ENCODE measurements at regions not wholly inside any gene's neighbourhood (a gene's known extent, or its start where the extent isn't known, plus 50 kb on each side); places are given as distances from the start of the nearest gene placed in this dataset.

DNA sequence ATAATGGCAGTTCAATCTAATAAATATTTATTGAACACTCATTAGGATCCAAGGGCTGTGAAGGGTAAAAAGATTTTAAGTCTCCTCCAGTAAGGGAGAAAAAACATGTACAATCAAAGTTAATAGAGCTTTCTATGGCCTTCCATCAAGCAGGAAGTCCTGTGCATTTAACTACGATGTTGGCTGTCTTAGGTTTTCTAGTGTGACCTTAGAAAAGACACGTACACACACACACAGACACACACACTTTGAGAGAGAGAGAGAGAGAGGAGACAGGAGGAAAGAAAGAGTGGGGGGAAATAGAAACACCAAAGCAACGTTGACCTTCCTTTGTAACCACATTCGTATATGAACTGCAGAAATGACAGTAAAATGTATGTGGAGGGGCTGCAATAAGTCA is 126.1 kb upstream of the TMC3 start:
- DNase-seq (ENCODE audit: low read depth): no peak
- no peak for TF ChIP-seq MAX (IDR thresholded peaks at IDR 0.05; ENCODE audit: low read depth, low read length)
- no peak for TF ChIP-seq POLR2A (IDR thresholded peaks at IDR 0.05; ENCODE audit: extremely low read depth, insufficient read length)
- no peak overlapping the region for H3K4me3 ChIP-seq (ENCODE audit: low read depth, low read length)

GRCh38 chr15:81498294-81498693 is 124.3 kb upstream of the TMC3 start:
- no peak for DNase-seq (ENCODE audit: low read depth)
- no peak for TF ChIP-seq POLR2A (IDR thresholded peaks at IDR 0.05; ENCODE audit: extremely low read depth, insufficient read length)
- TF ChIP-seq, protein P1, sequence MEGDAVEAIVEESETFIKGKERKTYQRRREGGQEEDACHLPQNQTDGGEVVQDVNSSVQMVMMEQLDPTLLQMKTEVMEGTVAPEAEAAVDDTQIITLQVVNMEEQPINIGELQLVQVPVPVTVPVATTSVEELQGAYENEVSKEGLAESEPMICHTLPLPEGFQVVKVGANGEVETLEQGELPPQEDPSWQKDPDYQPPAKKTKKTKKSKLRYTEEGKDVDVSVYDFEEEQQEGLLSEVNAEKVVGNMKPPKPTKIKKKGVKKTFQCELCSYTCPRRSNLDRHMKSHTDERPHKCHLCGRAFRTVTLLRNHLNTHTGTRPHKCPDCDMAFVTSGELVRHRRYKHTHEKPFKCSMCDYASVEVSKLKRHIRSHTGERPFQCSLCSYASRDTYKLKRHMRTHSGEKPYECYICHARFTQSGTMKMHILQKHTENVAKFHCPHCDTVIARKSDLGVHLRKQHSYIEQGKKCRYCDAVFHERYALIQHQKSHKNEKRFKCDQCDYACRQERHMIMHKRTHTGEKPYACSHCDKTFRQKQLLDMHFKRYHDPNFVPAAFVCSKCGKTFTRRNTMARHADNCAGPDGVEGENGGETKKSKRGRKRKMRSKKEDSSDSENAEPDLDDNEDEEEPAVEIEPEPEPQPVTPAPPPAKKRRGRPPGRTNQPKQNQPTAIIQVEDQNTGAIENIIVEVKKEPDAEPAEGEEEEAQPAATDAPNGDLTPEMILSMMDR (IDR thresholded peaks at IDR 0.05; ENCODE audit: low read depth, low read length): no peak
- no peak for TF ChIP-seq MYC (IDR thresholded peaks at IDR 0.05; ENCODE audit: low read depth, low read length)
- TF ChIP-seq MAX (IDR thresholded peaks at IDR 0.05; ENCODE audit: low read depth, low read length): no peak
- H3K4me3 ChIP-seq (ENCODE audit: low read depth, low read length): no peak overlapping the region

DNA sequence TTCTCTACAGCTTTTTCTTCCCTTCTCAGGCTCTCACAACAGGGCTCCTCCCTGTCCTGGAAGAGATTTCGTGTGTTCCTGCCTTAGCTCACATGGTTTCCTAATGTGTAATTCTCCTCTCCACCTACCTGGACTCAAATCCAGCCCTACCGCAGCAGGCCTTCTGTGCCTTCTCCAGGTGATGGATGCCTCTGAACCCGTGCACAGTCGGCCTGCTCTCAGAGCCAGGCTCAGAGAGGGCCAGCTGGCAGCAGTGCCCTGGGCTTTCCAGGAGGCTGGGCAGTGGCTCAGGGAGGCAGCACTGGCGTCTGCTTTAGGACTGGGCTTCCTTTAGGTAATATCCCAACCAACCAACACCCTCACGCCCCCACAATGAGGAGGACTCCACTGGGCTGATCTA is 123.2 kb upstream of the TMC3 start:
- H3K4me3 ChIP-seq (ENCODE audit: low read depth, low read length): no peak overlapping the region
- no peak for DNase-seq (ENCODE audit: low read depth)
- TF ChIP-seq POLR2A (IDR thresholded peaks at IDR 0.05; ENCODE audit: extremely low read depth, insufficient read length) (no peak), MAX (IDR thresholded peaks at IDR 0.05; ENCODE audit: low read depth, low read length) (no peak), MYC (IDR thresholded peaks at IDR 0.05; ENCODE audit: low read depth, low read length) (no peak)
- TF ChIP-seq, protein P1 (IDR thresholded peaks at IDR 0.05; ENCODE audit: low read depth, low read length): no peak

GRCh38 chr15:81495780-81496467 is 121.9 kb upstream of the TMC3 start:
- DNase-seq (ENCODE audit: low read depth): no peak
- TF ChIP-seq MYC (IDR thresholded peaks at IDR 0.05; ENCODE audit: low read depth, low read length) (no peak), POLR2A (IDR thresholded peaks at IDR 0.05; ENCODE audit: extremely low read depth, insufficient read length) (no peak), MAX (IDR thresholded peaks at IDR 0.05; ENCODE audit: low read depth, low read length) (no peak)
- TF ChIP-seq, protein P1 (IDR thresholded peaks at IDR 0.05; ENCODE audit: low read depth, low read length): no peak
- H3K4me3 ChIP-seq (ENCODE audit: low read depth, low read length): no peak overlapping the region

GRCh38 chr15:81492969-81493645 is 119.1 kb upstream of the TMC3 start:
- no peak for DNase-seq (ENCODE audit: low read depth)
- TF ChIP-seq, protein P1 (IDR thresholded peaks at IDR 0.05; ENCODE audit: low read depth, low read length): no peak
- TF ChIP-seq MYC (IDR thresholded peaks at IDR 0.05; ENCODE audit: low read depth, low read length): no peak
- no peak for TF ChIP-seq POLR2A (IDR thresholded peaks at IDR 0.05; ENCODE audit: extremely low read depth, insufficient read length)
- TF ChIP-seq MAX (IDR thresholded peaks at IDR 0.05; ENCODE audit: low read depth, low read length): no peak
- H3K4me3 ChIP-seq (ENCODE audit: low read depth, low read length): no peak overlapping the region

DNA sequence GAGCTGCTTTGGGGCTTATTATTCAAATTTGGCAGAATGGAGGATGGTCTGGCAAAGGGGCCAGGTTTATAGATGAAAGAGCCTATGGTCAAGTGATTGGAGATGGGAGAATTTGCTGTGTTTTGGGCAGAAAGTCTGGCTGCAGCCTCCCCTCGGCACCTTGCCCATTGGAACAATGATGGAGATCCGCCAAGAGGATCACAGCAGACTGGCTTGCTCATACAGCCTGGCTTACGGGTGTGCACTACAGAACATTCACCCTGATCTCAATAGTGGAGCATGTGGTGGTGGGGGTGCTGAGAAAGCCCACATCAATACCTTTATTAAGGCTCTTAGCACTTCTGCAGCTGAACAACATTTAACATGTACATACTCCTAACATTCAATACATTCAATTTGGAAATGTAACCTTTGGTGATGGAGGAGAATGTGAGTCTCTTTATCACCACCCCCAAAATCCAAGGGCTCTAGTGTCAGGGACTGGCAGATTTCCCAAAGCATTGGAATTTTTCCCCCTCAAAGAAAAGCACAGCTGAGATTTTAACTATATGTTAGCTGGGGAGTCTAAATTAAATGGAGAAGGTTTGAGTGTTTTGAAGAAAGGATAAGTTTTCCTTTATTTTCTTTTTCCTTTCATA is 118.4 kb upstream of the TMC3 start:
- H3K4me3 ChIP-seq (ENCODE audit: low read depth, low read length): no peak overlapping the region
- no peak for DNase-seq (ENCODE audit: low read depth)
- TF ChIP-seq POLR2A (IDR thresholded peaks at IDR 0.05; ENCODE audit: extremely low read depth, insufficient read length) (no peak), MYC (IDR thresholded peaks at IDR 0.05; ENCODE audit: low read depth, low read length) (no peak), MAX (IDR thresholded peaks at IDR 0.05; ENCODE audit: low read depth, low read length) (no peak)
- TF ChIP-seq, protein P1 (IDR thresholded peaks at IDR 0.05; ENCODE audit: low read depth, low read length): no peak

Measured in NB4 (cell line).